GM15510 (cell line): ENCODE measurements at regions not wholly inside any gene's neighbourhood (a gene's known extent, or its start where the extent isn't known, plus 50 kb on each side); places are given as distances from the start of the nearest gene placed in this dataset.

Source experiments
- POLR2A ChIP-seq: IDR thresholded peaks from 3 replicates; pipeline ENCODE4 v1.6.1; 2011; ENCODE audit warnings: borderline replicate concordance; ENCODE audit not compliant: insufficient read length; ENCODE audit errors: extremely low read depth

- TF ChIP-seq POLR2A: no peak
Measured at GRCh38 chr1:234665975-234666605, 56.1 kb upstream of the IRF2BP2 start.

GRCh38 chr1:234662148-234662547 lies 52.2 kb upstream of the IRF2BP2 start:
- TF ChIP-seq POLR2A: no peak

GRCh38 chr1:234661317-234661928 lies 51.4 kb upstream of the IRF2BP2 start:
- no peak for TF ChIP-seq POLR2A

GRCh38 chr1:234660536-234661316 lies 50.7 kb upstream of the IRF2BP2 start:
- no peak for TF ChIP-seq POLR2A
